RPMI8226 (cell line): ENCODE measurements at regions not wholly inside any gene's neighbourhood (a gene's known extent, or its start where the extent isn't known, plus 50 kb on each side); places are given as distances from the start of the nearest gene placed in this dataset.

Source experiments
- DNase-seq: peaks from one replicate; pipeline ENCODE4 v3.0.0-alpha.2; 2015

- no peak for DNase-seq
Observed at GRCh38 chr11:27968461-27968860, 139.5 kb downstream of the KIF18A start.

- DNase-seq, result no peak
Observed at GRCh38 chr11:27965559-27965958, 142.4 kb downstream of the KIF18A start.

- DNase-seq, result no peak
Observed at GRCh38 chr11:27963370-27963769, 144.6 kb downstream of the KIF18A start.

- DNase-seq, result no peak
Observed at GRCh38 chr11:27949951-27950738, 157.8 kb downstream of the KIF18A start.

GRCh38 chr11:27945348-27945747 is 162.6 kb downstream of the KIF18A start:
- DNase-seq, result no peak

GRCh38 chr11:27938011-27938410 is 169.9 kb downstream of the KIF18A start:
- DNase-seq, result no peak

GRCh38 chr11:27934830-27935145 is 173.2 kb downstream of the KIF18A start:
- DNase-seq, result no peak

- DNase-seq, result no peak
Observed at GRCh38 chr11:27933992-27934829, 173.7 kb downstream of the KIF18A start.

GRCh38 chr11:27931770-27932169 is 176.2 kb downstream of the KIF18A start:
- DNase-seq, result no peak

GRCh38 chr11:27930946-27931345 is 177.0 kb downstream of the KIF18A start:
- DNase-seq, result no peak

GRCh38 chr11:27928809-27929208 is 179.1 kb downstream of the KIF18A start:
- DNase-seq, result no peak

- DNase-seq, result no peak
Observed at GRCh38 chr11:27926981-27927481, 180.9 kb downstream of the KIF18A start.

GRCh38 chr11:27926486-27926885 is 181.5 kb downstream of the KIF18A start:
- no peak for DNase-seq

- DNase-seq, result no peak
Observed at GRCh38 chr11:27921472-27921871, 186.5 kb downstream of the KIF18A start.

- no peak for DNase-seq
Observed at GRCh38 chr11:27916541-27917100, 191.3 kb downstream of the KIF18A start.

GRCh38 chr11:27914080-27914479 is 193.9 kb downstream of the KIF18A start:
- no peak for DNase-seq

GRCh38 chr11:27913650-27914049 is 194.3 kb downstream of the KIF18A start:
- DNase-seq, result no peak

GRCh38 chr11:27912916-27913315 is 195.0 kb downstream of the KIF18A start:
- DNase-seq, result no peak

GRCh38 chr11:27910186-27910931 is 197.6 kb downstream of the KIF18A start:
- no peak for DNase-seq

GRCh38 chr11:27909386-27909785 is 198.6 kb downstream of the KIF18A start:
- DNase-seq, result no peak

GRCh38 chr11:27908621-27909020 is 199.3 kb downstream of the KIF18A start:
- no peak for DNase-seq

GRCh38 chr11:27907530-27907929 is 200.4 kb downstream of the KIF18A start:
- DNase-seq, result no peak

GRCh38 chr11:27907091-27907490 is 200.9 kb downstream of the KIF18A start:
- no peak for DNase-seq
